GM06990 (cell line): ENCODE measurements at regions not wholly inside any gene's neighbourhood (a gene's known extent, or its start where the extent isn't known, plus 50 kb on each side); places are given as distances from the start of the nearest gene placed in this dataset.

ENCODE experiments used
- DNase-seq: peaks from one replicate; pipeline ENCODE4 v3.0.0-alpha.2; 2011; ENCODE audit not compliant: insufficient read length; ENCODE audit errors: extremely low read depth
- H3K27me3 ChIP-seq: replicated peaks from 2 replicates; pipeline ENCODE4 v1.6.0; 2011; ENCODE audit warnings: low read length; ENCODE audit not compliant: control insufficient read depth, insufficient read depth
- H3K36me3 ChIP-seq: 2 replicates; pipeline ENCODE4 v1.5.1; 2011; ENCODE audit warnings: low read length; ENCODE audit not compliant: control insufficient read depth, insufficient read depth
- H3K4me3 ChIP-seq: replicated peaks from 2 replicates; pipeline ENCODE4 v1.5.1; 2011; ENCODE audit warnings: low read depth, mild to moderate bottlenecking, control low read depth, low read length
- TF ChIP-seq, protein P1 (sequence below): IDR thresholded peaks from 2 replicates; pipeline ENCODE4 v1.5.1; 2011; ENCODE audit warnings: low read length, control low read depth, mild to moderate bottlenecking, inconsistent platforms; ENCODE audit not compliant: insufficient read depth, poor library complexity, severe bottlenecking

DNA sequence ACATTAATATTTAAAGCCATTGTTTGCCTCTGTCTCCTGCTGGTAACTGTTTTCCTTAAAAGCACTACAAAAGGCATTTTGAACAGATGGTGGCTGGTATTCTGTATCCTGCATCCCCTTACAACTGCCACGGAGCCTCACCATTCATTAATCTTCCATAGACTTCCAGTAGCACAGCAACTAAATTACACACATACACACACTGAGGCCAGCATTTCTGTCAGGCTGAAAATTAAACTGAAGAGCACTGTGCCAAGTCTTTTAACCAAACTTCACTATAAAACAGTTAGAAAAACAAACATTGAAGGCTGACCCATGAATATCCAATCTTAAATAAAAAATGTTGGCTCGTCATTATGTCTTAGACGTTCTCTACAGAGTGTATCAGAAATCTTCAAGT, 697.8 kb downstream of the DACH1 start:
- DNase-seq = no peak
- TF ChIP-seq, protein P1, sequence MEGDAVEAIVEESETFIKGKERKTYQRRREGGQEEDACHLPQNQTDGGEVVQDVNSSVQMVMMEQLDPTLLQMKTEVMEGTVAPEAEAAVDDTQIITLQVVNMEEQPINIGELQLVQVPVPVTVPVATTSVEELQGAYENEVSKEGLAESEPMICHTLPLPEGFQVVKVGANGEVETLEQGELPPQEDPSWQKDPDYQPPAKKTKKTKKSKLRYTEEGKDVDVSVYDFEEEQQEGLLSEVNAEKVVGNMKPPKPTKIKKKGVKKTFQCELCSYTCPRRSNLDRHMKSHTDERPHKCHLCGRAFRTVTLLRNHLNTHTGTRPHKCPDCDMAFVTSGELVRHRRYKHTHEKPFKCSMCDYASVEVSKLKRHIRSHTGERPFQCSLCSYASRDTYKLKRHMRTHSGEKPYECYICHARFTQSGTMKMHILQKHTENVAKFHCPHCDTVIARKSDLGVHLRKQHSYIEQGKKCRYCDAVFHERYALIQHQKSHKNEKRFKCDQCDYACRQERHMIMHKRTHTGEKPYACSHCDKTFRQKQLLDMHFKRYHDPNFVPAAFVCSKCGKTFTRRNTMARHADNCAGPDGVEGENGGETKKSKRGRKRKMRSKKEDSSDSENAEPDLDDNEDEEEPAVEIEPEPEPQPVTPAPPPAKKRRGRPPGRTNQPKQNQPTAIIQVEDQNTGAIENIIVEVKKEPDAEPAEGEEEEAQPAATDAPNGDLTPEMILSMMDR = no peak
- Histone ChIP-seq H3K4me3 (no peak overlapping the region), H3K36me3 (no peaks in the 10 kb centered on the region), H3K27me3 (no peaks in the 10 kb centered on the region)

DNA sequence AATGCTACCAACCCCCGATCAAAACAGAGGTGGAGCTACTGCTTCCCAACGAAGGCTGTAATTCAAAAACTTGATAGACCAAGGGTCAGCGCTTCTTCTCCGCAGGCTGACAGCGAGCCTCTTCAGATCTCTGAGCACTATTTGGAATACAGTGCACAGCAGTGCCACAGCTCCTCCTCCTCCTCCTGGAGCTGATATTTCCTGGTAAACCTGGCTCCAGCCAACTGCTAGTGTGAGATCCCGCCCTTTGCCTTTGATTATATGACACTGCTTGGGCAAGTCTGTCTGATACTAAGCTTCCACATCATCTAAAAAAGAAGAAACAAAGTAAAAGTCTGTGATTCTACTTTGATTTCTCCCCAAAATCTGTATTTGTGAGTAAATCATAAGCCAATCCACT, 710.5 kb downstream of the DACH1 start:
- H3K4me3 ChIP-seq = no peak overlapping the region
- TF ChIP-seq, protein P1 = no peak
- DNase-seq = no peak
- no peaks in the 10 kb centered on the region for H3K27me3 ChIP-seq
- H3K36me3 ChIP-seq = no peaks in the 10 kb centered on the region

DNA sequence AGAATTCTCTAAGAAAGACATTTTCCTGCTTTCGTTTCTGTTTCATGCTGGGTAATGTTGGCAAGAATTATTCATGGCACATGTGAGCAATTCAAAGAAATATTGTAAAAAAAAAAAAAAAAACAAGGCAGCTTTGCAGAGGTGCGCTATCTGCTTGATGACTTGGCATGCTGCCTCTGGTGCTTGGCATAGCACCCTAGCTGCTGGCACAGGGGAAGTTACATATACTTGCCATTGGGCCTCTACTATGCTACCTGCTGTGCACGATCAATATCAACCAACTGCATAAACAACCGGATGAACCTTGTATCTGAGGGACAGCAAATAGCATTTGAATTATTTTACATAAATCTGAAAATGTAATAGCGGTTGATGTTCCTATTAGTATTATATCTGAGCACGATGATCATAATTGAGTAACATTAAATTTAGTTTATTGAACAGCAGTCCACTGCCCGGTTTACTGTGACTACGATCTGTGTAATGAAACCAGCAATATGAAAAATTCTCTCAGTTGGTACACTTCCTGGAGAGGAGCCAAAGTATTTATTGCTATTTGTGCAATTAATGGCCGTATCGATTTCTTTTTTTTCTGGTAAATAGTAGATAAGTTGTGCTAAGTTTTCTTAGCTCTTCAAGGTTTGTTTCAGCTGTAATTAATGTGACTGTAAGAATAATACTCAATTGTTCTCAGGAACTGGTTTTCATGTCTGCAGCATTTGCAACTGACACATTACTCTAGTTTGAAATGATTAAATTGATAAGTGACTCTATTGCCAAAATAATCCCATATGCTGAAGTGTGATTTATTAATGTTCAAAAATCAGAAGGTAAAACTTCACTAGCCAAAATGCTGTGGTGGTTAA, 717.3 kb downstream of the DACH1 start:
- TF ChIP-seq, protein P1 = no peak
- Histone ChIP-seq H3K4me3 (no peak overlapping the region), H3K36me3 (no peaks in the 10 kb centered on the region), H3K27me3 (no peaks in the 10 kb centered on the region)
- DNase-seq = no peak

DNA sequence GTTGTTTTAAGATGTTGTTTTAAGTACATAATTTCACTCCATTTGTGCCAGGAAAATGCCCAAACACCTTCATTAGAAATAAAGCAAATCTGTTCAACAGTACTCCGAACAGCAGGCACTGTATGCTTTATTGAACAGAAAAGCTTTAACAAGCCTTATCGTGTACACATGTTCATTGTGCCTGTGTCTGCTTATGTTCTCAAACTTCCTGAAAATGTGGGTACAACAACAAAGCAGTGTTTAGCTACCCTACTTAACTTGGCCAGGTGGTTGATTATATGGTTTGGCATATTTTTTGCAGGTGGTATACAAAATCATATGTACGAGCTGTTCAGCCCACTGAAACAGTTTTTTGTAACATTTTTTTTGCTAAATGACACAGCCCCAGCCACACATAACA, 718.0 kb downstream of the DACH1 start:
- TF ChIP-seq, protein P1 = no peak
- DNase-seq = no peak
- Histone ChIP-seq H3K4me3 (no peak overlapping the region), H3K36me3 (no peaks in the 10 kb centered on the region), H3K27me3 (no peaks in the 10 kb centered on the region)

DNA sequence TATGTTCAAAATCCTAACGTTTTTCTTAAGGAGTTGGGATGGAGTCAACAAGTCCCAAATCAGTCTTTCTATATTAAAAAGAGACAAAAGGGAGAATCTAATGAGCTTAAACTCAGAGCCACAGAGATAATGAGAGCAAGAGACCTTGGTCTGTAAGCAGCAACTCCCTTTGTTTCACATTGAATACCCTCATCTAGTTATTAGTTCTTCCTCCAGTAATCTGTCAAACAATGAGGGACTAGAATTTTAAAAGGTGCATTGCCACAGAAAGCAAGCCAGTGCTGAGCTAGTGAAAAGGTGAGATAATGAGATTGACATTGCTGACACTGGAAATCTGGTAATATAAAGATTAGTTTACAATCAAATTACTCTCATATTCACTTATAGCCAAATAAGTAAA, 718.6 kb downstream of the DACH1 start:
- TF ChIP-seq, protein P1 = no peak
- no peak for DNase-seq
- H3K27me3 ChIP-seq = no peaks in the 10 kb centered on the region

More for the DNA sequence above, 718.6 kb downstream of the DACH1 start:
- Histone ChIP-seq H3K36me3 (no peaks in the 10 kb centered on the region), H3K4me3 (no peak overlapping the region)
